T-helper 2 cell treated with Interferon-gamma antibody and Interleukin-4, amounts not matched to agents 5 μg/mL and 100 μg/mL, for 36 hours (primary cell): ENCODE measurements at regions not wholly inside any gene's neighbourhood (a gene's known extent, or its start where the extent isn't known, plus 50 kb on each side); places are given as distances from the start of the nearest gene placed in this dataset.

Experiments
- DNase-seq: peaks from one replicate; pipeline ENCODE4 v3.0.0; 2021; ENCODE audit warnings: low spot score
- H3K27ac Mint-ChIP-seq: one replicate; pipeline ENCODE4 v1.8.0; 2021; ENCODE audit warnings: mild to moderate bottlenecking, mixed read lengths
- H3K27me3 Mint-ChIP-seq: one replicate; pipeline ENCODE4 v1.8.0; 2021; ENCODE audit warnings: low read depth, mixed read lengths
- H3K36me3 Mint-ChIP-seq: one replicate; pipeline ENCODE4 v1.8.0; 2021; ENCODE audit warnings: low read depth, mixed read lengths
- H3K4me1 Mint-ChIP-seq: one replicate; pipeline ENCODE4 v1.8.0; 2021; ENCODE audit warnings: low read depth, mixed read lengths
- H3K4me3 Mint-ChIP-seq: one replicate; pipeline ENCODE4 v1.8.0; 2022; ENCODE audit warnings: mild to moderate bottlenecking, moderate library complexity, mixed read lengths
- H3K9me3 Mint-ChIP-seq: one replicate; pipeline ENCODE4 v1.8.0; 2021; ENCODE audit warnings: mixed read lengths

DNA sequence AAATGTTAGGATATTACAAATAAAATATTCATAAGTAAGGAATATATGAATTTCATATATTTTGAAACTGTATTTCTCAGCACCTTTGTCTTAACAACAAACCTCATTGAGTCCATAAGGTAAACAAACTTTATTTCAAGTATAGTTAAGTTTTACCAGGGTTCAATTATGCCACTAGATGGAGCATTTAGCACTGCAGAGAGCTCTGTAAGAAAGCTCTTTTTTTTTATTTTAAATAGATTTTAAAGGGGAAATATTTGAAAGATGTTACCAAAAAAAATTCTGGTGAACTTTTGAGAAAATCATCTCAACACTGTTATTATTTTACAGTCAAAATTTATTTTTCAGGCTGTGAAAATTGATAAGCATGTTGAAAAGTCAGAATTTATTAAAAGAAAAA lies 955.2 kb upstream of the EYS start:
- H3K36me3 Mint-ChIP-seq: no peaks in the 10 kb centered on the region
- no peaks in the 10 kb centered on the region for H3K4me1 Mint-ChIP-seq

DNA sequence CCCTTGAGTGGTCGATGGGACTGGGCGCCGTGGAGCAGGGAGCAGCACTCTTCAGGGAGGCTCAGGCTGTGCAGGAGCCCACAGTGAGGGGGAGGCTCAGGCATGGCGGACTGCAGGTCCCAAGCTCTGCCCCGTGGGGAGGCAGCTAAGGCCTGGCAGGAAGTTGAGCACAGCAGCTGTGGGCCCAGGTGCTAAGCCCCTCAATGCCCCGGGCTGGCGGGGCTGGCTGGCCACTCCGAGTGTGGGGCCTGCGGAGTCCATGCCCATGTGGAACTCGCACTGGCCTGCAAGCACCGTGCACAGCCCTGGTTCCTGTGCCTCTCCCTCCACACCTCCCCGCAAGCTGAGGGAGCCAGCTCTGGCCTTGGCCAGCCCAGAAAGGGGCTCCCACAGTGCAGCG lies 948.4 kb upstream of the EYS start:
- H3K4me3 Mint-ChIP-seq: no peak overlapping the region
- H3K27ac Mint-ChIP-seq: no peak overlapping the region
- no peak for DNase-seq
- H3K4me1 Mint-ChIP-seq: no peaks in the 10 kb centered on the region
- peaks cover 23% of the 10 kb centered on the region for H3K9me3 Mint-ChIP-seq
- no peaks in the 10 kb centered on the region for H3K27me3 Mint-ChIP-seq
- H3K36me3 Mint-ChIP-seq: no peaks in the 10 kb centered on the region

More for the DNA sequence above, 955.2 kb upstream of the EYS start:
- peaks cover 7% of the 10 kb centered on the region for H3K9me3 Mint-ChIP-seq
- no peaks in the 10 kb centered on the region for H3K27me3 Mint-ChIP-seq
- H3K27ac Mint-ChIP-seq: no peak overlapping the region
- H3K4me3 Mint-ChIP-seq: no peak overlapping the region
- no peak for DNase-seq

- DNase-seq: no peak
- no peaks in the 10 kb centered on the region for H3K4me1 Mint-ChIP-seq
- no peak overlapping the region for H3K27ac Mint-ChIP-seq
- H3K4me3 Mint-ChIP-seq: no peak overlapping the region
- H3K9me3 Mint-ChIP-seq: peaks cover 33% of the 10 kb centered on the region
- no peaks in the 10 kb centered on the region for H3K27me3 Mint-ChIP-seq
- H3K36me3 Mint-ChIP-seq: no peaks in the 10 kb centered on the region
These were observed 931.5 kb upstream of the EYS start for GRCh38 chr6:66638518-66638917.

GRCh38 chr6:66638099-66638498 lies 931.1 kb upstream of the EYS start:
- Mint-ChIP-seq H3K27me3 (no peaks in the 10 kb centered on the region), H3K36me3 (no peaks in the 10 kb centered on the region), H3K4me1 (no peaks in the 10 kb centered on the region), H3K4me3 (no peak overlapping the region), H3K27ac (no peak overlapping the region), H3K9me3 (peaks cover 36% of the 10 kb centered on the region)
- DNase-seq: no peak

DNA sequence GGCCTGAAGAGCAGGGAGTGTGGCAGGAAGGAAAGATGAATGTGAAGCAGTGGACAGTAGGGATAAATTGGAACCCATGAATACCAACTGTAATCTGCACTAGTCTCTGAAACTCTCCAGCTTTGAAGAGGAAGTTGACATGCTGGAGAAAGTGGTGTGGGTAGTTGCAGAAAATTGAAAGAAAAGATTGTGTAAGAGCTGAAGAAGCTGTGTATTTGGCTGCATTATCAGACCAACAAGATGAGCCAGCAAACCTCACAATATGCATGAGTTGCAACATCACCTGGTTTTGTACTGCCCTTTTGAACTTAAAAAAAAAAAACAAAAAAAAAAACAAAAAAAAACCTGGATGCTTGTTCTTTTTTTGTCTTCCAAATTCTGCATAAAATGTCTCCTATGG lies 921.9 kb upstream of the EYS start:
- Mint-ChIP-seq H3K9me3 (peaks cover 29% of the 10 kb centered on the region), H3K27ac (no peak overlapping the region), H3K4me3 (no peak overlapping the region)

GRCh38 chr6:66623050-66623449 lies 916.0 kb upstream of the EYS start:
- no peak overlapping the region for H3K4me3 Mint-ChIP-seq

More for the DNA sequence above, 921.9 kb upstream of the EYS start:
- DNase-seq: no peak
- Mint-ChIP-seq H3K27me3 (no peaks in the 10 kb centered on the region), H3K36me3 (no peaks in the 10 kb centered on the region), H3K4me1 (no peaks in the 10 kb centered on the region)

DNA sequence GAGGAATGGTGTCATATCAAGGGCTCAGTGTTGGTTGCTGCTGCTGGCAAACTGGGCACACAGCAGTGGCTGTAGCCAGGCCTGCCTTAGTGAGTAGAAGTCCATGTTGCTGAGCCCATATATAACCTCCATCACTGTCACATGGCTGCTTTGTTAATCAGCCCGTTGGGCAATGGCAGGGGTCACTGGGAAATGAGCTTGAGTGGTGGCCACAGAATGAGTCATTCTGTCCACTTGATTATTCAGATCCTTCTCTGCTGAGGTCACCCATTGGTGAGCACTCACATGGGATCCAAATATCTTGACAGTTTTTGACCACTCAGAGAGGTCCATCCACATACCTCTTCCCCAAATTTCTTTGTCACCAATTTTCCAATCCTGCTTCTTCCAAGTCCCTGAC lies 898.9 kb upstream of the EYS start:
- Mint-ChIP-seq H3K27ac (no peak overlapping the region), H3K4me3 (no peak overlapping the region), H3K27me3 (no peaks in the 10 kb centered on the region), H3K9me3 (peaks cover 18% of the 10 kb centered on the region), H3K4me1 (no peaks in the 10 kb centered on the region), H3K36me3 (no peaks in the 10 kb centered on the region)
- DNase-seq: no peak

More at GRCh38 chr6:66623050-66623449, 916.0 kb upstream of the EYS start:
- H3K36me3 Mint-ChIP-seq: no peaks in the 10 kb centered on the region
- H3K27me3 Mint-ChIP-seq: no peaks in the 10 kb centered on the region
- no peak for DNase-seq
- peaks cover 36% of the 10 kb centered on the region for H3K9me3 Mint-ChIP-seq
- no peaks in the 10 kb centered on the region for H3K4me1 Mint-ChIP-seq
- no peak overlapping the region for H3K27ac Mint-ChIP-seq

DNA sequence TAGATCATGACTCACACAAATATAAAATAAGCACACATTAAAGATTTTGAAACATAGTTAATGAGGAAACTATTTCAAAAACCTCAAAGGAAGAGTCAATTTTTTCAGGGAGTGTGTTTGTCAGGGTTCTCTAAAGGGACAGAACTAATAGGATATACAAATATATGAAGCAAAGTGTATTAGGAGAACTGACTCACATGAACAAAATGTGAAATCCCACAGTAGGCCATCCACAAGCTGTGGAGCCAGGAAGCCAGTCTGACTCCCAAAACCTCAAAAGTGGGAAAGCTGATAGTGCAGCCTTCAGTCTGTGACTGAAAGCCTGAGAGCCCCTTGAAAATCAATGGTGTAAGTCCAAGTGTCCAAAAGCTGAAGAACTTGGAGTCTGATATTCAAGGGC lies 898.0 kb upstream of the EYS start:
- no peak overlapping the region for H3K27ac Mint-ChIP-seq
- no peak for DNase-seq
- H3K4me3 Mint-ChIP-seq: no peak overlapping the region
- no peaks in the 10 kb centered on the region for H3K4me1 Mint-ChIP-seq
- no peaks in the 10 kb centered on the region for H3K36me3 Mint-ChIP-seq
- H3K27me3 Mint-ChIP-seq: no peaks in the 10 kb centered on the region
- peaks cover 25% of the 10 kb centered on the region for H3K9me3 Mint-ChIP-seq

GRCh38 chr6:66599541-66599940 lies 892.5 kb upstream of the EYS start:
- H3K4me3 Mint-ChIP-seq: no peak overlapping the region
- H3K27ac Mint-ChIP-seq: no peak overlapping the region
- H3K27me3 Mint-ChIP-seq: no peaks in the 10 kb centered on the region
- H3K36me3 Mint-ChIP-seq: no peaks in the 10 kb centered on the region
- no peaks in the 10 kb centered on the region for H3K4me1 Mint-ChIP-seq
- H3K9me3 Mint-ChIP-seq: peaks cover 30% of the 10 kb centered on the region
- no peak for DNase-seq

GRCh38 chr6:66578362-66578761 lies 871.3 kb upstream of the EYS start:
- Mint-ChIP-seq H3K27ac (no peak overlapping the region), H3K9me3 (peaks cover 4% of the 10 kb centered on the region), H3K36me3 (no peaks in the 10 kb centered on the region), H3K4me3 (no peak overlapping the region), H3K4me1 (no peaks in the 10 kb centered on the region), H3K27me3 (no peaks in the 10 kb centered on the region)
- no peak for DNase-seq

- no peaks in the 10 kb centered on the region for H3K4me1 Mint-ChIP-seq
- H3K36me3 Mint-ChIP-seq: no peaks in the 10 kb centered on the region
- peaks cover 33% of the 10 kb centered on the region for H3K9me3 Mint-ChIP-seq
- H3K27me3 Mint-ChIP-seq: no peaks in the 10 kb centered on the region
- DNase-seq: no peak
- H3K27ac Mint-ChIP-seq: no peak overlapping the region
- H3K4me3 Mint-ChIP-seq: no peak overlapping the region
These were observed 861.2 kb upstream of the EYS start for GRCh38 chr6:66568271-66568670.

- Mint-ChIP-seq H3K4me1 (no peaks in the 10 kb centered on the region), H3K9me3 (peaks cover 39% of the 10 kb centered on the region), H3K27ac (no peak overlapping the region), H3K27me3 (no peaks in the 10 kb centered on the region), H3K4me3 (no peak overlapping the region), H3K36me3 (no peaks in the 10 kb centered on the region)
- no peak for DNase-seq
These were observed 854.5 kb upstream of the EYS start for GRCh38 chr6:66561479-66561878.

DNA sequence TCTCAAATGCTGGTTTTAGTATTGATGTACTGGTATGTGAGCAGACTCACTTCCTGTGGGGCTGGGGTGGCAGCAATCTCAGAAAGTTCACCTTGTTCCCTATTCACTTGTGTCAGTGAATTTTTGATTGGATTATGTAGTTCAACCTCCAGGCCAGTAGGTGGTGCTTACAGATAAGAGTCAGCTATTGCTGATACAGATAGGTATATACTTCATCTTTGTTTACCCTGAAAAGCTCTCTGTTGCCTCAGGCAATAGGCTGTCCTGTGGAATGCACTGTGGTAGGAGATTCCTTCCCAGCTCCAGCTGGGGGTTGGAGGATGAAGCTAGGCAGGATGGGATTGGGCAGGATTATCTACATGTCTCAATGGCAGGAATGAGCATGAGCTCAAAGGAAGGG lies 851.2 kb upstream of the EYS start:
- DNase-seq: no peak
- Mint-ChIP-seq H3K36me3 (no peaks in the 10 kb centered on the region), H3K27me3 (no peaks in the 10 kb centered on the region), H3K4me1 (no peaks in the 10 kb centered on the region), H3K9me3 (peaks cover 33% of the 10 kb centered on the region), H3K27ac (no peak overlapping the region), H3K4me3 (no peak overlapping the region)

GRCh38 chr6:66556936-66557335 lies 849.9 kb upstream of the EYS start:
- DNase-seq: no peak
- Mint-ChIP-seq H3K9me3 (peaks cover 32% of the 10 kb centered on the region), H3K27me3 (no peaks in the 10 kb centered on the region), H3K4me1 (no peaks in the 10 kb centered on the region), H3K36me3 (no peaks in the 10 kb centered on the region), H3K27ac (no peak overlapping the region), H3K4me3 (no peak overlapping the region)

- Mint-ChIP-seq H3K36me3 (no peaks in the 10 kb centered on the region), H3K4me1 (no peaks in the 10 kb centered on the region), H3K27ac (no peak overlapping the region), H3K4me3 (no peak overlapping the region), H3K27me3 (no peaks in the 10 kb centered on the region), H3K9me3 (peaks cover 26% of the 10 kb centered on the region)
- DNase-seq: no peak
These were observed 848.1 kb upstream of the EYS start for GRCh38 chr6:66555082-66555481.
